ENCODE measurements at regions not wholly inside any gene's neighbourhood (a gene's known extent, or its start where the extent isn't known, plus 50 kb on each side); places are given as distances from the start of the nearest gene placed in this dataset.
"Not testable (repeated sequence)": the region's sequence is repeated elsewhere in the genome, so short reads cannot be mapped to it uniquely, and the experiment has no call there.

DNA sequence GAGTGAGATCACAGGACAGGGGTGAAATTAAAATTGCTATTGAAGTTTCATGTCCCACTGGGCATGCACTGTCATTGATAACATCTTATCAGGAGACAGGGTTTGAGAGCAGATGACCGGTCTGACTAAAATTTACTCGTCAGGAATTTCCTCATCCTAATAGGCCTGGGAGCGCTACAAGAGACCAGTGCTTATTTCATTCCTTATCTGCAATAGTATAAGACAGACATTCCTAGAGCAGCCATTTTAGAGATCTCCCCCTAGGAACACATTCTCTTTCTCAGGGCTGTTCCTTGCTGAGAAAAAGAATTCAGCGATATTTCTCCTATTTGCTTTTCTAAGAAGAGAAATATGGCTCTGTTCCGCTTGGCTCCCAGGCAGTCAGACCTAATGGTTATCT lies 181.4 kb upstream of the ETV3 start:
- no peak for ATAC-seq
- intact Hi-C loops (cut with DNase I): no loop called here
- no peak overlapping the region for H3K4me3 ChIP-seq

GRCh38 chr1:157317229-157317628 lies 179.0 kb upstream of the ETV3 start:
- DNase-seq; H3K4me3 ChIP-seq; H3K27ac ChIP-seq; ATAC-seq; H3K27me3 ChIP-seq (ENCODE audit: low read depth); H3K4me1 ChIP-seq; intact Hi-C loops (cut with DNase I); H3K36me3 ChIP-seq: not testable (repeated sequence)
- peaks cover 19% of the 10 kb centered on the region for H3K9me3 ChIP-seq

More for the DNA sequence above, 181.4 kb upstream of the ETV3 start:
- DNase-seq: no peak
- no peaks in the 10 kb centered on the region for H3K27me3 ChIP-seq (ENCODE audit: low read depth)
- H3K27ac ChIP-seq: no peak overlapping the region
- H3K4me1 ChIP-seq: no peaks in the 10 kb centered on the region
- peaks cover 19% of the 10 kb centered on the region for H3K9me3 ChIP-seq
- no peaks in the 10 kb centered on the region for H3K36me3 ChIP-seq
- TF ChIP-seq CTCF (IDR thresholded peaks at IDR 0.05): no peak

DNA sequence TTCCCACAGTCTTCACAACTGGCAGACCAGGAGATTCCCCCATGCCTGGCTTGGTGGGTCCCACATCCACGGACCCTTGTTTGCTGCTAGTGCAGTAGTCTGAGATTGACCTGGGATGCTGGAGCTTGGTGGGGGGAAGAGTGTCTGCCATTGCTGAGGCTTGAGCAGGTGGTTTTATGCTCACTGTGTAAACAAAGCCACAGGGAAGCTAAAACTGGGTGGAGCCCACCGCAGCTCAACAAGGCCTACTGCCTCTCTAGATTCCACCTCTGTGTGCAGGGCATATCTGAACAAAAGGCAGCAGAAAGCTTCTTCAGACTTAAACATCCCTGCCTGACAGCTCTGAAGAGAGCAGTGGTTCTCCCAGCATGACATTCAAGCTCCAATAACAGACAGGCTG lies 177.3 kb upstream of the ETV3 start:
- no peak for TF ChIP-seq CTCF (IDR thresholded peaks at IDR 0.05)
- no peak overlapping the region for H3K27ac ChIP-seq
- peaks cover 19% of the 10 kb centered on the region for H3K9me3 ChIP-seq
- no peak for ATAC-seq
- no peak overlapping the region for H3K4me3 ChIP-seq
- intact Hi-C loops (cut with DNase I): no loop called here
- no peaks in the 10 kb centered on the region for H3K36me3 ChIP-seq
- peaks cover 4% of the 10 kb centered on the region for H3K4me1 ChIP-seq
- H3K27me3 ChIP-seq (ENCODE audit: low read depth): no peaks in the 10 kb centered on the region
- DNase-seq: no peak

GRCh38 chr1:157314408-157314807 lies 176.2 kb upstream of the ETV3 start:
- Histone ChIP-seq H3K4me3 (no peak overlapping the region), H3K27me3 (ENCODE audit: low read depth) (peaks cover 5% of the 10 kb centered on the region), H3K4me1 (peaks cover 4% of the 10 kb centered on the region), H3K36me3 (no peaks in the 10 kb centered on the region), H3K27ac (no peak overlapping the region), H3K9me3 (peaks cover 15% of the 10 kb centered on the region)
- no peak for TF ChIP-seq CTCF (IDR thresholded peaks at IDR 0.05)
- intact Hi-C loops (cut with DNase I): no loop called here
- DNase-seq (no peak), ATAC-seq (no peak)

DNA sequence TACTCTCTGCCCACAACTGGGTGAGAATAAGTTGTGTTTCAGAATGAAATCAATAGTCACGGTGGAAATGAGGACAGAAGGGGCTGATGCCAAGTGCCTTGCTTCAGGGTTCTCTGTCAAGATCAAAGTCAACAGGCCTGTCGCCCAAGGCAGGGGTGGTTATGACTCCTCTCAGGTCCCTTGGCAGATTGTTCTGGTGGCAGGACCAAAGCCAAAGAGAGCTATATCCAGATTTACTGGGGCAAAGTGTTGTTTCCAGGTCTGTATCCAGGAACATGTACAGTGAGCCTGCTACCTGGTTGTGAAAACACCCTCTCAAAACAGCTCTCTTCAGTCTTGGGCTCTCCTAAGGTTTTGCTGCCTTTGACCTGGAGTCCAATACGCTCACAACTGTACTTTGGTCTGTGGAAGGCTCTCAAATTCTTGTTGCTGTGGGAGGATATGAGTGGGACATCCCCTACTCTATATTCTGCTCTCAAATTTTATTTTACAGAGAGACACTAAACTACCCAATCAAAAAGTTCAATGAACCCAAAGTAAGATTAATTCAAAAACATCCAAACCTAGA lies 175.1 kb upstream of the ETV3 start:
- intact Hi-C loops (cut with DNase I): no loop called here
- no peak for TF ChIP-seq CTCF (IDR thresholded peaks at IDR 0.05)
- H3K27me3 ChIP-seq (ENCODE audit: low read depth): peaks cover 5% of the 10 kb centered on the region
- H3K27ac ChIP-seq: no peak overlapping the region
- H3K4me3 ChIP-seq: no peak overlapping the region
- ATAC-seq: peak; percentile 68 to 85
- peaks cover 4% of the 10 kb centered on the region for H3K9me3 ChIP-seq
- peaks cover 4% of the 10 kb centered on the region for H3K4me1 ChIP-seq
- no peak for DNase-seq
- H3K36me3 ChIP-seq: no peaks in the 10 kb centered on the region

GRCh38 chr1:157312082-157312812 lies 174.1 kb upstream of the ETV3 start:
- Histone ChIP-seq H3K27me3 (ENCODE audit: low read depth) (peaks cover 5% of the 10 kb centered on the region), H3K4me1 (peaks cover 4% of the 10 kb centered on the region), H3K27ac (no peak overlapping the region), H3K9me3 (peaks cover 4% of the 10 kb centered on the region), H3K36me3 (no peaks in the 10 kb centered on the region), H3K4me3 (no peak overlapping the region)
- intact Hi-C loops (cut with DNase I): no loop called here
- TF ChIP-seq CTCF (IDR thresholded peaks at IDR 0.05): no peak
- ATAC-seq (peak; percentile 9 to 37), DNase-seq (no peak)
